Right hindlimb (tissue), 1 donor: ENCODE measurements at regions not wholly inside any gene's neighbourhood (a gene's known extent, or its start where the extent isn't known, plus 50 kb on each side); places are given as distances from the start of the nearest gene placed in this dataset.
A peak's percentile ranks its signal among the peaks of the same experiment; 100 is the strongest.

Source experiments
- DNase-seq: peaks from one replicate; pipeline ENCODE4 v3.0.0-alpha.2; 2018

DNA sequence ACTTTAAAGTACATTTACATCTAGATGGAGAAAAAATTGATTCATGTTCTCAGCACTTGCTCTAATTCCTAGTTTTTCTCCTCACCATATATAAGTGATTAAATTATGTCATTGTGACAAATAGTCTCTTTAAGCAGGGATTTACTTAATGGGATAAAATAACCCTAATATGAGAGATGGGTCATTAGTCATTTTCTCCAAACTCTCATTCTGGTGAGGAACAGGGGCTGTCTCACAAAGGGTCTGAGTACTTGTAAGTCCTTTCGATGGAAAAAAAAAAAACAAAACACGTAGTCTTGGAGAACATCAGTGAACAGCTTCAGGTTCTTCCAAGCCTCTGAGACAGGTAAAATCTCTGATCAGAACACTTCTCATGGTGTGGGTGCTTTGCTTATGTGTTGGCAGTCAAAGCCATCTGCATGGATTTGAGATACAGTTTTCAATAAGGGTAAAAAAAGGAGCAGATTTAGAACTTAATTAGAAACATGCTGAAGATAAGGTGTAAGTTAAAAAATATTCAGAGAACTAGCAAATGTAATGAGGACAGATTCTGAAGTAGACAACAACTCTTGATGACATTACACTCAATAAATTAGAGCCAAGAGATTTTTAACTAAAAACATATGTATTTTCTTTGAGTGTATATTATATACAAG, 1668.9 kb upstream of the MIR17HG start:
- no peak for DNase-seq

DNA sequence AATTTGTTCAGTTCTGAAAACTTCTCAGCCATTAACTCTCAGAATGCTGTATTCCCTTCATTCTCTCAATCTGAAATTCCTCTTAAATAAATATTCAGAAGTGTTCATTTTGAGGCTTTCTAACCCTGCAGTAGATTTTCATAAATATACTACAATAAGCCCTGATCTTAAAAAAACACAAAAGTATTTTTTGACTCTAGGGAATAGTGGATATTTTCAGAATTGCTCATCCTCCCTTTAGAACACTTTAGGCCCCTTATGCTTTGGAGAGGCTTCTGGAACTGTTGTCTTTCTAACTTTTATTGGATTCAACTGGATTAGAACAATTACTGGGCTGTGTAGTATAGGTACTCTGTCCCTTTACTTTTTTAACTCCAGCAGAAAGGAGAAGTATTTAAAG, 1662.6 kb upstream of the MIR17HG start:
- DNase-seq, result no peak

DNA sequence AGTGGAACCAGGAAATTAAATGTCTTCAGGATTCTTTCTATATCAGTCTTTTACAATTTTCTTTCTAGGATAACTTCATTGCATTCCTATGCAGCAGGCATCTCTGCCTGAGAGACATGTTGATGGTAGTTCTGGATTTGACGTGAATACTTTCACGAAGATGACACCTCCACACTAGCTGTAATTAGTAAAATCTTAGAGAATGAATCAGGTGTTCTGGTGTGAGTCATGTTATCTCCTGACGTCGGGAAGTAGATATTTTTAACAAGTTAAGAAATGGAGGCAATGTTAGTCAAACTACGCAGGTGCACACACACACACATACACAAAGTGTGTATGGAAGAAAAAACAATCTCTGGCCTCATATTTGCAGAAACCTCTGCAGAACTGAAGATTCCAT, 1661.3 kb upstream of the MIR17HG start:
- DNase-seq, result no peak

DNA sequence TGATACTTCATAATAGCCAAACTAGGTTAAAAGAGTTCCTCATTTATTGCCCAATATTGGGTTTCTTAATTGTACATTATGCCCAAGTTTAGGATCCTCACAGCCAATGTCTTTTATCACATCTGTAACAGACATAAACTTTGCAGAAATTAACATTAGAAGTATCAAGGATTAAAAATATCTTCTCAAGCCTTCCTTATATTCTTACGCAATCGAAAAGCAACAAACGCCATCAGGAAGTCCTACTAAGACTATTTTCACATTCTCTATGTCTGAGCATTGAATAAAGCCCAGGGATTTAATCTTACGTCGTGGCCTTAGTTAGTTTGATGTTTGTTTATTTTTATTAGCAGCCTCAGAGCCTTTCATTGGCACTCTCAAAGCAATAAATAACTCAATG, 1660.4 kb upstream of the MIR17HG start:
- no peak for DNase-seq

DNA sequence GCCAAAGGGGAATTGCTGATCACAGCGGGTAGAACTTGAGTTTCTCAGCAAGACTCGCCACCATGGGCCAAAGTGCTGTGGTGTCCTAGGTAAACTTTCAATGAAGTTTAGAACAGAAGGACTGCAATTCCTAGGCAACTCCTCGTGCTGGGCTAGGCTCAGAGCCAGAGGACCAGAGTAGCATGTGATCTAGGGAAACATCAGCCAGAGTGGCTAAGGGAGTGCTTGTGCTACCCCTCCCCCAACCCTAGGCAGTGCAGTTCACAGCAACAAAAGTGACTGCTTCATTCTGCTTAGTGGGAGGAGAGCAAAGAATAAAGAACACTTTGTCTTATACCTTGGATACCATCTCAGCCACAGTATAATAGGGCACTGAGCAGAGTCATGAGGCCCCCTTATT, 1658.6 kb upstream of the MIR17HG start:
- DNase-seq, result peak; percentile 20

DNA sequence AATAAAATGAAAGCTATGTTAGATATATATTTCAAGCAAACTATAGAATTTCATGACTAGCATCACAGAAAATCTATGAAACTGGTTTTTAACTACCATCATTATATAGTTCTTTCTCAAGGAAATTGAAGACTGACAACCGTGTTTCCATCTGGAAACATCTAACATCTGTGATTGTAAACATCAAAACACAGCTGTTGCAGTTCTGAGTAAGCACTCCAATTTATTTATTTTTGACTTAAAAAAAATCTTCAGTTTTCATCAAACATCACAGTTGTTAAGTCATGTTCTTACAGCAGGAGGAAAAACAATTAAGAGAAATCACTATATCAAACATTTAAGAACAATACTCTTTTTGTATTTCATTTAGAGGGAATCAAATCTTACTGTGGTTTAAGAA, 1653.0 kb upstream of the MIR17HG start:
- no peak for DNase-seq

DNA sequence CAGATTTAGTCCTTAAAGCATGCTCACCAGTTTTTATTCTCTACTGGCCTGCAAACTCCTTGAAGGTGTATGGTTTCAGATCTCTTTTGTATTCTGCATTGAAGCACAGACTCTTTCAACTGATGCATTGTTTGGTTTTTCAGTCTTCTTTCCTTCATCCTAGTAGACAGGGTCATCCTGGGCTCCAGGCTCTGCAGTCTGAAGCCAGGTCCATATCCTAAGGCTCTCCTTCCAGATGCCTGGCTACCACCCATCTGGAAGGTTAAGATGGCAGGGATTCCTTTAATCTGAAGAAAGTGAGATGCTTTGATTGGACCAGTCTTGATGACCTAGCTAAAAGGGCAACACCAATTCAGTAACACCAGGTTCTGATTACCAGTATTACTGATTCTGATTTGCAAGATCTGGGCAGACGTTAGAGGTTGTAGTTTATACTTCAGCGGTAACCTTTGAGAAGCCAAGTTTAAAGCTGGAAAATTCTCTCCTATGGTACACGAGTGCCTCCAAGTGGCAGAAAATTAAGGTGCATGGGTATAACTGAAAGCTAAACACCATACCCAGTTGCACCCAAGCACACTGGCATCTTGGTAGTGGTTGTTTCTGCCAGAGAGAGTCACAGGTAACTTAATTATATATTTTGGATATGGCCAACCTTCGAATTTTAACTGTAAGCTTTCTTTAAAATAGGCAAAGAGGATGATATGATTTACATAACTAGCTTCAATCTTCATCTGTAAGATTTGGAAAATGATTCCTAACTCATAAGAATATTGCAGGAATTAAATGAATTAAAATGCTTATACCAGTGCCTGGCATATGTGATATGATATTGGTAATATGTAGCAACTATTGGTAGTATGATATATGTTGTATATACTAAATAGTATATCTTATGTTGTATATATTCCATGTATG, 1651.9 kb upstream of the MIR17HG start:
- peak; percentile 35 for DNase-seq

DNA sequence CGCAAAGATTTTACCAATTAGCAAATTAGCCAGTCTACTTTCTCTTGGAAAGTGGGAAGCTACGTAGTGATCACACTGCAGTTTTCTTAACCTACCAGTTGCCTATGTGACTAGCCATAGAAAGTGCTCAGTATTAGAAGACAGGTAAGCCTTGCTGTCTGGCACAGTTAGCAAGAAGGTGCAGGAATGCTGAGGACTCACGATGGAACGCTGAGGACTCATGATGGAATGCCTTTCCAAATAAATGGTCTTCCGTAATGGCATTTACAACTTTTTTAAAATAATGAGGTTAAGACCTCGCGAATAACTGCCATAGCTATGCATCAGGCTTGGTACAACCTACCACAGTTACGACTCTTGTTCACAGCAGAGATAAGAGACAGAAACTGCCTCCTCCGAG, 1645.6 kb upstream of the MIR17HG start:
- DNase-seq, result no peak

DNA sequence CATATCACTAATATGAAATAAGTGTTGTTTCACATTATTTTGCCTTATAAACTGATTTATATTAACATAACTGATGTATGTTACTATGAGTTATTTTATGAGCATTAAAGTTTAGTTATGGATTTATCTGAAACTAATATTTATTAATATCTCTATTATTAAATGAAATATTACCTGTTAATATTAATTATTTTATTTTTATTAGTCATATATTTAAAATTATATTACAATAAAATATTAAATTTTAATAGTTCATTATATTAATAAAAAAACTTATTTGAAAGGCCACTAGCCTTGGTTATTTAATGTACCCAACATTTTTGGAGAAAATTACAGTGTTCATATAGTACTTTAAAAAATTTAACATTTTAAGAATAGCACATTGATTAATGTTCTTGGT, 1643.4 kb upstream of the MIR17HG start:
- DNase-seq, result no peak

DNA sequence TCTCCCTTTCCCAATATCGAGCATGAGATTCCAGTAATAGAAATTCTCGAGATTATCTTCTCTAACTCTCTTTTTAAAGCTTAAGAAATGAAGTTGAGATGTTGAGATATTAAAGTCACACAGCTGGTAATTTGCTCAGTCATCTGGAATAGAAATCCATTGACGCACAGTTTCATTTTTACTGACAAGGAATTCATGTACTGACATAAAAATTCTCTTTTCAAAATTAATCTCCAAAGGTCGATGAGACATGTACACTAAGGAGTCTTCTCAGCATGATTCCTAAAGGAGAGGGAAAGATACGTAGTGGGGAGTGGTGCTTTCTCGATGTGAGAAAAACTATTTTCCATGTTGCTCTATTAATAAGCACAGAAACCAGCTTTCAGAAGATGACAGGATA, 1639.5 kb upstream of the MIR17HG start:
- no peak for DNase-seq

DNA sequence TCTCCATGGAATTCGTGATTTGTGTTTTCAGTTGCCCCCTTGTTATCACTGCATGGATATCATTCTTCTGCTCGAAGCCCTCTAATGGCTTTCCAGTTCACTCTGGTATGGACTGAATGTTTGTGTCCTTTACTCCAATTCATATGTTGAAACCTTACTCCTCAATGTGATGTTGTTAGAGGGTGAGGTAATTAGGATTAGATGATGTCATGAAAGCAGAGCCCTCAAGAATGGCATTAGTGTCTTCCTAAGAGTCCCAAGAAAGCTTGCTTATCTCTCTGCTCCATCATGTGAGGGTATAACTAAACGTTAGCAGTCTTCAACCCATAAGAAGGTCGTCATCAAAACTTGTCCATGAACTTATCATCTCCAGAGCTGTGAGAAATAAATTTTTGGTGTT, 1626.3 kb upstream of the MIR17HG start:
- DNase-seq, result no peak

DNA sequence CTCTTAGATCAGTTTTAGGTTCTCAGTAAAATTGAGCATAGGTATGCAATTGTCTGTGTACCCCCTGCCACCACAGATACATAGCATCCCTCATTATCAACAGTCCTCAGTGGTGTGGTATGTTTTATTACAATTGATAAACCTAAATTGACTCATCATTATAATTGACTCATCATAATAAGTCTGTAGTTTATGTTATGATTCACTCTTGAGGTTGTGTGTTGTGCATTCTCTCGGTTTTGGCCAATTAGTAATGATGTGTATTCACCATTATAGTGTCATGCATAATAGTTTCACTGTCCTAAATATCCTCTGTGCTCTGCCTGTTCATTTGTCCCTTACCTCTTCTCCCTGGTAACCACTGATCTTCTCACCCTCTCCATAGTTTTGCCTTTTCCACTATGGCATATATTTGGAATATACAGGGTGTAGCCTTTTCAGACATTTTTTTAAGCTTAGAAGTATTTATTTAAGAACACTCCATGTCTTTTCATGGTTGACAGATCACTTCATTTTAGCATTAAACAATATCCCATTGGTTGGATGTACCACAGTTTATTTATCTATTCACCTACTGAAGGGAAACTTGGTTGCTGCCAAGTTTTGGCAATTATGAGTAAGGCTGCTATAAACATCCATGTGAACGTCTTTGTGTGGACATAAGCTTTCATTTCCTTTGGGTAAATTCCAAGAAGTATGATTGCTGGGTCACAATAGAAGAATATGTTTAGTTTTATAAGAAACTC, 1620.6 kb upstream of the MIR17HG start:
- DNase-seq, result no peak

DNA sequence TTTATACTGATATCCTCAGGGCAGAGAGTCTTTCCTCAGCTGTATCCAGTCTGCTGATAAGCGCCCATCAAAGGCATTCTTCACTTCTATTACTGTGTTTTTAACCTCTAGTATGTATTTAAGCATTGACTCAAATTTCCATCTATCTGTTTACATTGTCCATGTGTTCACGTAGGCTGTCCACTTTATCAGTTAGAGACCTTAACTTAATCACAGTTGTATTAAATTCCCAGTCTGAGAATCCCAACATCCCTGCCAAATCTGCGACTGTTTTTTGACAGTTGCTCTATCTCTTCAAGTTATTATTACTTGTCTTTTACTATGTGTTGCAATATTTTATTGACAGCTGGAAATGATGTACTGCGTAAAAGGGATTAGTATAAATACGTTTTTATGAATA, 1613.7 kb upstream of the MIR17HG start:
- DNase-seq, result no peak

DNA sequence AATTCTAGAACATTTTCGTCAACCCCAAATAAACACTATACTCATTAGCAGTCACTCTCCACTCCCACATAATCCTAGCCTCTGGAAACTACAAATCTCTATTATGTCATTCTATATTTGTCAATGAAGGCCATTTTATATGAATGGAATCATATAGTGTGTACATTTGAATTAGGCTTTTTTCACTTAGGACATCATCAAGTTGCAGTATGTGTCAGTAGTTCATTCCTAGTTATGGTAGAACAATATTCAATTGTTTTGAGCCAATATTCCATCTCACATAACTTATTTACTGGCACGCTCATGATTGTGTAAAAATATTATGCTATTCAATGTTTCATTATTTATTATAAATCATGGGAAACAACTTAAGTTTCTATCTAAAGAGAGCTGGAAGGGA, 1610.4 kb upstream of the MIR17HG start:
- no peak for DNase-seq

DNA sequence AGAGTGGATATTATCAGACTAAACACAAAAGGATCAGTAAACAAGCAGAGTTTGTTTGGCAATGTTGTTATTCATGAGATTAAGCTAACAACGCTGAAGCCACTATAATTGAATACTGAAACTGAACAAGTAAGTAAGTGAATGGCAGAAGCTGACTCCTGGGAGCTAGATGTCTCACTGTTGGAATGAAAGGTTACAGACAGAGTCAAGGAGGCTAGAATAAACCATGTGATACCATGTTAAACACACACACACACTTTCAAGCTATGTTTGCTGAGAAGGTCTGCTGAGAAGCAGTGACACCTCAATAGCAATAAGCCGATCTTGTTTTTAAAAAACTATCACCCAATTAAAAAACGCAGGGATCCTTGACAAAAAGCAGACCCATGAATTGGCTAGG, 1609.4 kb upstream of the MIR17HG start:
- DNase-seq, result no peak

DNA sequence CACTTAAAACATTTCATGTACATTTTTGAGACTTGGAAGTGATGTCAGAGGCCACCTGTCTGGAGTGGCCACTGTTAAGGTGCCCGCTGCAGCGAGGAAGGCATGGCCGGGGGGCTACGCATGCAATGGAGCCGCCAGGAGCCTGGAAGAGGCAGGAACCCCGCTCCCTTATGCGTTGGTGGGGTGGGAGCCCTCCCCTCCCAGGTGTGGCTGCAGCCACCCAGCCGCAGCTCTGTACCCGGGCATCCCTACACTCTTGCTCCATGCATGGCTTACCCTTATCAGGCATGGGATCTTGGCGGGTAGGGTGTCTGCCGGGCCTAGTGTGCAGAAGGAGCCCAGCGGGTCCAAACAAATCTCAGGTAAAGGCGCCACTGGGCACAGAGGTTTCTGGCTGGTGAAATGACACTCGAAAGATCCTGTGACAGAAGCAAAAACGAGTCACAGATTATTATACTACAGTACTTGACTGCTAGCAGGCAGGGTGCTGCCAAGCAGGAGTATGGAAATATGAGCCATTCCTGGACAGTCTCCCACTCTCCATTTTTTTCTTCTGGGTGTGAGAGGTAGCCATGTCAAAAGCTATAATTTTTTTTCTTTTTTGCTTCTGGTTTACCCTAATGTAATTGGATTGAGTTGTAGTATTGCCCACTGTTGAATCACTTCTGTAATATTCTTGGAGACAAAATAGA, 1606.3 kb upstream of the MIR17HG start:
- DNase-seq, result no peak

DNA sequence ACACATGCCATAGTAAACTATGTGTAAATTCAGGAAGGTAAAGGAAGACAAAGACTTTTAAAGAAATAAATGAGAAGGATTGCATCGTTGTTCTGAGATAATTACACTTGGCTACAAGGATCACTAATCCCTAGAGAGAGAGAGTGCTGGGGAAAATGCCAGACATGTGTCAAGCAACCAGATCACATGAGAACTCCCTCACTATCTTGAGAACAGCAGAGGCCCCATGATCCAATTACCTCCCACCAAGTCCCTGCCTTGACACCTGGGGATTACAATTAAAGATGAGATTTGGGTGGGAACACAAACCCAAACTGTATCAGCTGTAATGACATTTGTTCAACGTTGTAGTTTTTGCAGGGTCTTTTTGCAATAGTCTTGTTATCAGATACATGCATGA, 1600.9 kb upstream of the MIR17HG start:
- no peak for DNase-seq

DNA sequence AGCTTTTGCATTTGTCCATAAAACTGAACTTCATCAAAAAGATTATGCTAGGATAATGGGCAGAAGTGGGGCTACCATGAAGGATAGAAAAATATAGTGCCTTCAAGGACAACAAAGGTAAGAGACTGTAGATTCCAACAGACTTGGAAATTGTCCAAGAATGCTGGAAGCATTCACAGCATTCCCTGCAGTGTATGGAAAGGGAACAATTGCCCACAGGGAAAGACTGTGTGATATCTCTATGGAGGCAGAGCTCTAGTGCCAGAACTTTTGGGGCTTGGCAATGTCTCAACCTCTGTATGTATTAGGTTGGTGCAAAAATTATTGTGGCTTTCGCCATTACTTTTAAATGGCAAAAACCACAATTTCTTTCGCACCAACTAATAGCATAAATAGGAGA, 1598.8 kb upstream of the MIR17HG start:
- DNase-seq, result no peak

DNA sequence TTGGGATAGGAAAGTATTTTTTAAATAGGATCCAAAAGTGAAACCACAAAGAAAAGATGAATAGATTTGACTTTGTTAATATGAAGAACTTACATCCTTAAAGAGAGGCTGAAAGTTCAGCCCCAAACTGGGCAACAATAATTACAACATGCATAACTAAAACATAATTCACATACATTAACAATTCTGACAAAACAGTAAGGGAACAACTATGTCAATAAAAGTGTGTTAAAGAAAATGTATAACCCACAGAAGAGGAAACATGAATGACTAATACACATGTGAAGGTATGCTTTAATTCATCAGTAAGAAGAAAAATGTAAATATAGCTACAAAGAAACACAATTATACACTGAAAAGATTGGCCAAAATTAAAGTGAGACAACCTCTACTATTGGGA, 1597.6 kb upstream of the MIR17HG start:
- DNase-seq, result no peak

DNA sequence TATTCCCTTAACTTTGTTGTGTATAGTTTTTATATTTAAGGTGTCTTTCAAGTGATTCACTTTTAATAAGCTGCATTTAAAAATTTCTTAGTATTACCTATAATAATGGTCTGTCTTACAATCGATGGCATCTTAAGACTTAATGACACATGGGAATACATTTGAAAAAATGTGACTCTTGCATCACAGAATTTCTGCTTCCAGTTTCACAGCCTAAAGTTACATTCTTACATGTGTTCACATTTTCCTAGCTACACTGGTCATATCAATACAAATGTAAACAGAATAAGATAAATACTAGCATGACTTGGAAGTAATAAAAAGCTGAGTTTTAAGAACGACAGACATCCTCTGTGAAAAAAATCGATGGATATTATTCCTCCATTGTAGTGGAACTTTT, 1597.1 kb upstream of the MIR17HG start:
- no peak for DNase-seq

DNA sequence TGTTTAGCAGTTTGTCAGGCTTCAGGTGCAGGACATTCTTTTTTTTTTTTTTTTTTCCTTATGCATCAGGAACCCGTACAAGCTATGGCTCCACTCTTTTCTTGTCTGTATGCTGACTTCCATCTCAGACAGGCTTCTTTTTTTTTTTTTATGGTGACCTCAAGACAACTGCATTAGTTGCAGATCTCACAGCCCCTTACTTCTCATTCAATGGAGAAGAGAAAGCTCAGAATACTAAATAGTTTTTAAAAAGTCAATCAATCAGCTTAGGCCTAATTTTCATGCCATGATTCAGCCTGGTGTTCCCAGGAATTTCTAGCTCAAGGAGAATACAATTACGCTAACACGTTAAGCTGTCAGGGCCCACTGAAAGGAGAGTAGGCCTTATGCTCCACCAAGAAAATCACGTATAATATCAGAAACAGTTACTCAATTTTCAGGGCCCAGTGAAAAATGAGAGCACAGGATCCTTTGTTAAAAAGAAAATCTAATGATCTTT, 1596.0 kb upstream of the MIR17HG start:
- DNase-seq, result no peak

DNA sequence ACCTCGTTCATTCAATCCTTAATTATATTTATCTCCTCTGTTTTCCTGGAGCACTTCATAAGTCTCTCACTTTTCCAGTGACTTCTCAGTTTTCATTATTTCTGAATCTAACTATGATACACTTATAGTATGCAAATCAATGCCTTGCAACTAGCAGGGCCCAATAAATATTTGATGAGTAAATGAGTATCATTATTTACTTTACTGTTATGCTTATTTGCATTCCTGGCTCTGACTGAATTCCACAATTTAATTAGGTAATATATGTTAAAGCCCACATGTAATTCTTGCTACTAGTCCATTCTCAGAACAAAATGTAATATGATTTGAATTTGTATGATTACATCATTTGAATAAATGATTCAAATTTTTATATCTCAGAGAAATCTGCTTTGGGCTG, 1595.1 kb upstream of the MIR17HG start:
- no peak for DNase-seq
